Endodermal cell (in vitro differentiated cells): ENCODE measurements at regions not wholly inside any gene's neighbourhood (a gene's known extent, or its start where the extent isn't known, plus 50 kb on each side); places are given as distances from the start of the nearest gene placed in this dataset.

Experiments
- DNase-seq: peaks from one replicate; pipeline ENCODE4 v3.0.0-alpha.2; 2017
- H3K27ac ChIP-seq: 2 replicates; pipeline ENCODE4 v1.5.1; 2013; ENCODE audit warnings: mild to moderate bottlenecking, low read depth, low read length, moderate library complexity
- H3K27me3 ChIP-seq: 2 replicates; pipeline ENCODE4 v1.6.1; 2013; ENCODE audit warnings: mild to moderate bottlenecking, low read length, moderate library complexity; ENCODE audit not compliant: insufficient read depth, control insufficient read depth, poor library complexity, severe bottlenecking
- H3K36me3 ChIP-seq: 2 replicates; pipeline ENCODE4 v1.7.0; 2013; ENCODE audit warnings: mild to moderate bottlenecking, low read length, moderate library complexity; ENCODE audit not compliant: control insufficient read depth, insufficient read depth
- H3K4me1 ChIP-seq: one replicate; pipeline ENCODE4 v1.7.0; 2013; ENCODE audit warnings: low read length; ENCODE audit not compliant: control insufficient read depth, insufficient read depth
- H3K4me3 ChIP-seq: 2 replicates; pipeline ENCODE4 v1.5.1; 2013; ENCODE audit warnings: mild to moderate bottlenecking, low read length, moderate library complexity
- H3K9ac ChIP-seq: 2 replicates; pipeline ENCODE4 v1.6.1; 2013; ENCODE audit warnings: mild to moderate bottlenecking, low read length, moderate library complexity; ENCODE audit not compliant: poor library complexity, severe bottlenecking; ENCODE audit errors: extremely low read depth
- H3K9me3 ChIP-seq: 2 replicates; pipeline ENCODE4 v1.6.1; 2013; ENCODE audit warnings: mild to moderate bottlenecking, low read length, moderate library complexity; ENCODE audit not compliant: control insufficient read depth
- H3K27ac Mint-ChIP-seq: 2 replicates; pipeline ENCODE4 v1.8.0; 2020; ENCODE audit warnings: mixed read lengths
- H3K27me3 Mint-ChIP-seq: 2 replicates; pipeline ENCODE4 v1.8.0; 2021; ENCODE audit warnings: mild to moderate bottlenecking, mixed read lengths; ENCODE audit not compliant: insufficient read depth
- H3K36me3 Mint-ChIP-seq: 2 replicates; pipeline ENCODE4 v1.8.0; 2020; ENCODE audit warnings: low read depth, mixed read lengths
- H3K4me1 Mint-ChIP-seq: 2 replicates; pipeline ENCODE4 v1.8.0; 2020; ENCODE audit warnings: mixed read lengths
- H3K4me3 Mint-ChIP-seq: 2 replicates; pipeline ENCODE4 v1.8.0; 2020; ENCODE audit warnings: mild to moderate bottlenecking, moderate library complexity, mixed read lengths
- H3K9me3 Mint-ChIP-seq: 2 replicates; pipeline ENCODE4 v1.8.0; 2020; ENCODE audit warnings: mild to moderate bottlenecking, mixed read lengths
- WGBS, 2 experiments: methylation state at CpG; one replicate each; pipeline versions ENCODE4 v1.1.5 to v1.1.7; 2013; ENCODE audit warnings: missing lambda C conversion rate in 2 of 2, mixed read lengths in 1 of 2; ENCODE audit not compliant: insufficient coverage in 1 of 2, insufficient read length in 1 of 2; 5-methylcytosine and 5-hydroxymethylcytosine counted together
- TF ChIP-seq, protein P1 (sequence below): fragments of 200-600 bp; sonication (generic); conservative IDR thresholded peaks from 2 replicates; pipeline ENCODE4 v1.5.0; 2021; ENCODE audit warnings: antibody characterized with exemption, mild to moderate bottlenecking

DNA sequence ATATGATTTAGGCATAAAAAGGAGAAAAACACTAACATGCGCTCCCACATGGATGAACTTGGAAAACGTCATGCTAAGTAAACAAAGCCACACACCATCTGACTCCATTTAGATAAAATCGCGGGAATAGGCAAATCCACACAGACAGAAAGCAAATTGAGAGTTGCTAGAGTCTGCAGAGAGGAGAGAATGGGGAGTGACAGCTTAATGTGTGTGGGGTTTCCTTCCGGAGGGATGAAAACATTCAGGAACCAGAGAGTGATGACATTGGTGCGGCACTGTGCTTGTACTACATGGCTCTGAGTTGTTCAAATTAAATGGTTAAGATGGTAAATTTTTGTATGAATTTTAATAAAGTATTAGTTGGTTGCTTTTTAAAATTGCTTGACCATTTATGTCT, 482.9 kb upstream of the AKR1E2 start:
- WGBS, 2 experiments, result 84 to 98% methylated on average over 5 to 6 of the region's 6 CpGs

DNA sequence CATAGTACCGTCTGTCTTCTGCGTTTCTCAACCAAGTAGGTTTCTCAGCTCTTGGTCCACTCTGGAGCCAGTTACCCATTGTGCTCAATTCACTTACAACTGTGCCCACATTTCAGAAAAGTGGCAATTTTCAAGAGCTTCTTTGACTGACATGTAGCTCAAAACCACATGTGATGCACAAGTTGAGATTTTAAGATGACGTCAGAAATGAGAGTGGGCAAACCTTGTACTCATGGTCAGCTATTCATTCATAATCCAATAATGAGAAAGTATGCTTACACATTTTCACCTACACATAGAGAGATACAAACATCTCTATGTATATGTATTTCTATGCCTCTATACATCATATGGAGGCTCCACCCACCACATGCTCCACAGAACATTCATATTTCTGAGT, 487.2 kb upstream of the AKR1E2 start:
- Mint-ChIP-seq H3K27me3 (no peaks in the 10 kb centered on the region), H3K27ac (no peak overlapping the region), H3K4me3 (no peak overlapping the region), H3K4me1 (no peaks in the 10 kb centered on the region), H3K36me3 (no peaks in the 10 kb centered on the region), H3K9me3 (no peaks in the 10 kb centered on the region)
- Histone ChIP-seq H3K36me3 (no peaks in the 10 kb centered on the region), H3K9ac (no peak overlapping the region), H3K4me3 (no peak overlapping the region), H3K9me3 (peaks cover 7% of the 10 kb centered on the region), H3K4me1 (no peaks in the 10 kb centered on the region), H3K27me3 (no peaks in the 10 kb centered on the region), H3K27ac (no peak overlapping the region)
- TF ChIP-seq, protein P1, sequence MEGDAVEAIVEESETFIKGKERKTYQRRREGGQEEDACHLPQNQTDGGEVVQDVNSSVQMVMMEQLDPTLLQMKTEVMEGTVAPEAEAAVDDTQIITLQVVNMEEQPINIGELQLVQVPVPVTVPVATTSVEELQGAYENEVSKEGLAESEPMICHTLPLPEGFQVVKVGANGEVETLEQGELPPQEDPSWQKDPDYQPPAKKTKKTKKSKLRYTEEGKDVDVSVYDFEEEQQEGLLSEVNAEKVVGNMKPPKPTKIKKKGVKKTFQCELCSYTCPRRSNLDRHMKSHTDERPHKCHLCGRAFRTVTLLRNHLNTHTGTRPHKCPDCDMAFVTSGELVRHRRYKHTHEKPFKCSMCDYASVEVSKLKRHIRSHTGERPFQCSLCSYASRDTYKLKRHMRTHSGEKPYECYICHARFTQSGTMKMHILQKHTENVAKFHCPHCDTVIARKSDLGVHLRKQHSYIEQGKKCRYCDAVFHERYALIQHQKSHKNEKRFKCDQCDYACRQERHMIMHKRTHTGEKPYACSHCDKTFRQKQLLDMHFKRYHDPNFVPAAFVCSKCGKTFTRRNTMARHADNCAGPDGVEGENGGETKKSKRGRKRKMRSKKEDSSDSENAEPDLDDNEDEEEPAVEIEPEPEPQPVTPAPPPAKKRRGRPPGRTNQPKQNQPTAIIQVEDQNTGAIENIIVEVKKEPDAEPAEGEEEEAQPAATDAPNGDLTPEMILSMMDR, result no peak
- WGBS, 2 experiments, result 98 to 100% methylated on average over 3 of the region's 3 CpGs
- no peak for DNase-seq

More for the DNA sequence above, 482.9 kb upstream of the AKR1E2 start:
- Histone ChIP-seq H3K9ac (no peak overlapping the region), H3K4me3 (no peak overlapping the region), H3K9me3 (no peaks in the 10 kb centered on the region), H3K4me1 (no peaks in the 10 kb centered on the region), H3K27me3 (no peaks in the 10 kb centered on the region), H3K36me3 (no peaks in the 10 kb centered on the region), H3K27ac (no peak overlapping the region)
- H3K4me3 Mint-ChIP-seq, result no peak overlapping the region
- no peak for DNase-seq
- no peak overlapping the region for H3K27ac Mint-ChIP-seq
- no peaks in the 10 kb centered on the region for H3K9me3 Mint-ChIP-seq
- TF ChIP-seq, protein P1, result no peak
- H3K4me1 Mint-ChIP-seq, result peaks cover 2% of the 10 kb centered on the region
- H3K27me3 Mint-ChIP-seq, result no peaks in the 10 kb centered on the region
- no peaks in the 10 kb centered on the region for H3K36me3 Mint-ChIP-seq

DNA sequence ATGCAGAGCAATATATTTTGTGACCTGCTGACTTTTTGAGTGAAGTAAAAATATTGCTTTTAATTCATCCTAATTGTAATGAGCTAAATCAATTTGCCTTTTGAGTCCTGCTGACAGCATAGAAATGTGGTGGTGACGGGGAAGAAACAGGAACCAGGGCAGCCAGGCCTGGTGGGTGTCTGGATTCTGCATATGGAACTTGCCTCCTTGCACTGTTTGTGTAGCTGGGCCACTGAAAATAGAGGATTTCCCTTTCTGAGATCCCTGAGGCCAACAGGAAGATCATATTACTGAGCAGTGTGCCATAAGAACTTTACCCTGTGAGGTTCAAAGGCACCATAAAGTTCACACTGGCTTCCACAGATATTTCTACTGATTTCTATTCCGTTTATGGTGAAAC, 488.4 kb upstream of the AKR1E2 start:
- no peak for DNase-seq
- H3K27me3 Mint-ChIP-seq, result no peaks in the 10 kb centered on the region
- H3K4me1 Mint-ChIP-seq, result no peaks in the 10 kb centered on the region
- H3K4me3 ChIP-seq, result no peak overlapping the region
- TF ChIP-seq, protein P1, result no peak
- H3K27ac Mint-ChIP-seq, result no peak overlapping the region
- WGBS, 2 experiments, result 86 to 100% methylated on average over 1 to 2 of the region's 2 CpGs
- no peak overlapping the region for H3K9ac ChIP-seq
- H3K36me3 Mint-ChIP-seq, result no peaks in the 10 kb centered on the region
- H3K9me3 Mint-ChIP-seq, result no peaks in the 10 kb centered on the region
- no peaks in the 10 kb centered on the region for H3K36me3 ChIP-seq
- peaks cover 16% of the 10 kb centered on the region for H3K9me3 ChIP-seq
- no peaks in the 10 kb centered on the region for H3K27me3 ChIP-seq
- no peaks in the 10 kb centered on the region for H3K4me1 ChIP-seq
- H3K27ac ChIP-seq, result no peak overlapping the region
- H3K4me3 Mint-ChIP-seq, result no peak overlapping the region
